HG03439 (cell line): ENCODE measurements at regions not wholly inside any gene's neighbourhood (a gene's known extent, or its start where the extent isn't known, plus 50 kb on each side); places are given as distances from the start of the nearest gene placed in this dataset.

Source experiments
- ATAC-seq: cut with Tn5 transposase; IDR thresholded peaks from one replicate; pipeline ENCODE4 v1.9.1; 2021; ENCODE audit warnings: mild to moderate bottlenecking, moderate library complexity; ENCODE audit not compliant: unreplicated experiment

GRCh38 chr6:51509597-51509996, 577.8 kb downstream of the PKHD1 start:
- ATAC-seq, result no peak

DNA sequence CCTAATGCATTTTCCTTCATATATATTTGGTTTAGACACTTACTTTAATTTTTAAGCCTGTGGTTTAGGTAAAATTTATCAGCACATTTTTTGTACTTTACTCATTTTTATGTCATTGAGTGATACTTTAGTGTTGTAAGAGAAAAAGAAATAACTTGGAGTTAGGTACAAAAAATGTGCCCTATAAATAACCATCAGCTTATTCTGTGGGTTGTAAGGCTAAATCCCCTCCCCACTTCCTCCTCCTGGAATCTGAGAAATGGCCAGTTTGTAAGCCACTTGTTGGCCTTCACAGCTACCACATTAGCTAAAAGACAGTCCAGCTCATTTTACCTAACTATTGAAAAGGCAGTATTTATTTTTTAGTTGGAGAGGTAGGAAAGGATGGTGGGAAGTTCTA, 576.3 kb downstream of the PKHD1 start:
- ATAC-seq, result no peak

DNA sequence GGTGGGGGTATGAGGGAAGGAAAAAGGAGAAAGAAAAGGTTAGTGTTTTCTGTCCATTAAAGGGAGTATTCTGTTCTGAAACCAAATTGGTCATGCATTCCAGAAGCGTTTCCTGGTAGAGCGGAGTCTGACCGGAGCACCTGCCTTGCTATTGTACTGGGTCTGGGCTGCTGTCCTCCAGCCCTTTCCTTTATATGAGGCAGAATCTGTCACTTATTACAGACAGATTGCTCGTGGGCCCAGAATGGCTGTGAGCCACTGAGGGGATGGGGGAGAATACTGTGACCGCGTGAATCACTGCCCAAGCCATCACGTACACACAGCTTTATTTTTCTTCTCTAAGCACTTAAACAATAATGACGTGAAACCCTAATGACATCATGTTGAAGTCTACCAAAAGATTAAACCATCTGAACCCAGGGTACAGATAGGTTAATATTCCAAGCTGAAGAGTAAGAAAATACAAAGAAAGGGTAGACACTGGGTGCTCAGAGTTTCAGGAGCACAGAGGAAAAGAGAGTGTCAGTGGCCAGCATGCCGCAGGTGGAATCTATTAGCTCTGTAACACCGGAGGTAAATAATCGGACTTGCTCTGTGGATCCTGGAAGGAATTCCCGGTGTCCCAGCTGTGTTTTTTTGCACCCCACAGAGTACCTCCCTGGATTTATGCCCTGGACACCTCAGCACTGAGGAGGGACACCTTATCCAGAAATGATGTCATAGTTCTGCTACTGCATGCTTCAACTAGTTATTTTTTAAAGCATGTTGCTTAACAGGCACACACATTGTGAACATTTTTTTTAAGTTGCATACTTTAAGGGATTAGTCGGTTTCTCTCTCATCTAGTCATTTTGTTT, 573.3 kb downstream of the PKHD1 start:
- ATAC-seq, result no peak

GRCh38 chr6:51514748-51515402, 572.5 kb downstream of the PKHD1 start:
- ATAC-seq, result no peak

DNA sequence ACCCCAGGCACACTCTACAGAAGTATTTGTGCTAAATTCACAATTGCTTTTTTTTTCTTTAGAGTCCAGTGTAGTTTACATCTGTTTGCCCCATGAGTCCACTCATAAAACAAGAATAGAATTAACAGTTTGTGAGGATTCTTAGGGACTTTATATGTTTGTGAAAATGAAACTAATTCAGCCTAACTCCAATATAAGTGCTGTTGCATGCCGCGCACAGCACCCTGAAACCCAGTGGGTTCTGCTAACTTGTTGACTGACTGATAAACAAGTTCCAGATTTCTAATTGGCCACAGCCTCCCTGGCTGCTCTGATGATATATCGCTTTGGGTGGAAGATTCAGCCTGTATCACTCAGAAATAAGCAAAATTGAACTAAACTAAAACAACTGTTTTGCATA, 561.4 kb downstream of the PKHD1 start:
- ATAC-seq, result no peak

GRCh38 chr6:51526922-51527321, 560.5 kb downstream of the PKHD1 start:
- no peak for ATAC-seq

GRCh38 chr6:51528556-51528955, 558.9 kb downstream of the PKHD1 start:
- ATAC-seq, result no peak

DNA sequence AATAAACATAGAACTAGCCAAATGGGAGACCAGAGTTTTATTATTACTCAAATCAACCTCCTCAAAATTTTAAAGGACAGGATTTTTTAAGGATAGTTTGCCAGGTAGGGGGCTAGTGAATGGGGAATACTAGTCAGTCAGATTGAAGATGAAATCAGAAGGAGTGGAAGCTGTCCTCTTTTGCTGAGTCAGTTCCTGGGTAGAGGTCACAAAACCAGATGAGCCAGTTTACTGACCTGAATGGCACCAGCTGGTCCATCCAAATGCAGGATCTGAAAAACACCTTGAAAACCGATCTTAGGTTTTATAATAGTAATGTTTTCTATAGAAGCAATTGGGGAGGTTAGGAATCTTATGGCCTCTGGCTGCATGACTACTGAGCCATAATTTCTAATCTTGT, 558.2 kb downstream of the PKHD1 start:
- no peak for ATAC-seq

GRCh38 chr6:51531623-51532022, 555.8 kb downstream of the PKHD1 start:
- ATAC-seq, result no peak

DNA sequence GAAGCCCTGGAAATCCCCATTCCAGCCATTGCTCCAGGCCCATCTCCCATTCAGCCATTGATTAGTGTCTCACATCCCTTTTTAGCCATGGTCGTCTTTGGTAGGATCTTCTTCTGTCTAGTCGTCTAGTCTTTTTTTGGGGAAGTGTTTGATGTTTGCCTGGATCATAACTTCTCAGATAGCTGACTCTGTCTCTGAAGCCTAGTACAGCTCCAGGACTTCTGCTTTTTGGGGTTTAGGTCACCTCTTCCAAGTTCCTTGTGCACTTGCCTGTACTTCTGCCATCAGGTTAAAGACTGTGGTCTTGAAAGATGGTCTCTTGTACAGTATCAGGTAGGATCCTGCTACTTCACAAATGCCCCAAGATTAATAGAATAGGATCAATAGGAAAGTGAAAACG, 553.5 kb downstream of the PKHD1 start:
- no peak for ATAC-seq

DNA sequence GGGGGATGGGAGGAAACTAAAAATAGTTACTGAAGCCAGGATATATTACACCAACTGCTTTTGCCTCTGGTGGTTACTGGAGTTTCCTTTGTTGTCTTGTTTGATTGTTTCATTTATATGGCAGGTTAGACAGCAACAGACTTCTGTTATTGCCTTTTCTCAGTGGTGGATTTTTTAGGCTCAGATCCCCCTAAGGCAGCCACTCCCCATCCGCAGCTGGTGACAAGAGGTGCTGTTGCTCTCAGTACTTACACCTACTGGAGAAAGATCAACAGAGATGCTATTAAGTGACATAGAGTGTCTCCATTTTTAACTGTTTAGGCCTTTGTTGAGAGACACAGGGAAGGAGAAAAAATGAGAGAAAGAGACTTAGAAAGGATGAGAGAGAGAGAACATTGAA, 552.1 kb downstream of the PKHD1 start:
- ATAC-seq, result no peak

GRCh38 chr6:51536728-51537127, 550.7 kb downstream of the PKHD1 start:
- ATAC-seq, result no peak

- ATAC-seq, result no peak
Observed at GRCh38 chr6:51541847-51542246, 545.6 kb downstream of the PKHD1 start.

GRCh38 chr6:51542475-51542874, 544.9 kb downstream of the PKHD1 start:
- no peak for ATAC-seq

- ATAC-seq, result no peak
Observed at GRCh38 chr6:51550243-51550642, 537.2 kb downstream of the PKHD1 start.

DNA sequence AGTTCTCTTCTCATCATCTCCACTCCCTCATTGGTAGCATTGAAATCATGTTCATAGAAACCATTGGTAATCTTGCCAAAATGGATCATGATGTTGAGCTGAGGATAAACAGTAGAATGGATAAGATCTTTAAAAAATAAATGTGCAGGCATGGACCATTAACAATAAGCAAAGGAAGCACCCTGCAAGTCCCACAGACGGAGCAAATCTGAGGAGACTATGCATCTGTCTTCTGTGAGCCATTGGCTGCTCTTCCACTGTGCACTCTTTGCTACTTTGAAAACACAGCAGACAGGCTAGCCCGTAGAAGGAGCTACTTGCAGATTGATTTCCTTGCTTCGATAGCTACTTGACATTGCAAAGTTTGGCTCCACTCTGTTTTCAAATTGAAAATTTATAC, 535.0 kb downstream of the PKHD1 start:
- ATAC-seq, result no peak

GRCh38 chr6:51553246-51554015, 534.0 kb downstream of the PKHD1 start:
- no peak for ATAC-seq

- ATAC-seq, result no peak
Observed at GRCh38 chr6:51554029-51554428, 533.4 kb downstream of the PKHD1 start.

DNA sequence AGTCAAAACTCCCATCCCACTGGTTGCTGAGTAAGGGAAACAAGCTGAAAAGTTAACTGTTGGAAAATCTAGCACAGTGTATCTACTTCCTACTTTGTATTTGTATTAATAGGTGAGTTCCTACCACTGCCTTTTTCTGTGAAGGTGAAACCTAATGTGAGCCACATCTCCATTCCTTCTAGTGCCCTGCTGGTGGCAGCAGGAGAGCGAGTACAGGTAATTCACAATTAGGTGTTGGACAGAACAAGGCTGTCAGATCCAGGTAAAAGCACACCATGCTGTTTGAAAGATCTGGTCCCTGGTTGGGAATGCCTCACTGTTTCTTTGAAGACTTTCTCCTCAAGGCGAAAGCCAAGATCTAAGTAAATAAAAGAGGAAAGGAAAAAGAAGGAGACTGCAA, 528.4 kb downstream of the PKHD1 start:
- ATAC-seq, result no peak

DNA sequence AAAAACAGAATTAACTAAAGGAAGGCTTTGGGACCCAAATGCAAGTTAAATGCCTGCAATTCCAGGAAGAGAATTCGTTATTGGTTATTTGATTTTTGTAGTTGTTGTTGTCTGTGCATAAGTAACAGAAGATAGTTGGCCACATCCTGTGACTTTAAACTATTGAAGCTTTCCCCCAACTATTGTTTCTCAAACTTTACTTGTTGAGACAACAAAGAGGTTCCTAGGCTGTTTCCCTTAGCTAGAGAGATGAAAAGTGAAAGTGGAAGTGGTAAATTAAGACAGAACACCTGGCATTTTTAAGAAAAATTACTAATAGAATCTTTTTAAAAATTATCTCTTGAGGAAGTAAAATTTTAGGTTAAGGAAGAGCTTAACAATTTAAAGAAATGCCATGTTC, 525.2 kb downstream of the PKHD1 start:
- ATAC-seq, result no peak
